NCI-H1048 (cell line): ENCODE measurements at regions not wholly inside any gene's neighbourhood (a gene's known extent, or its start where the extent isn't known, plus 50 kb on each side); places are given as distances from the start of the nearest gene placed in this dataset.

Source experiments
- DNase-seq: peaks from one replicate; lab custom pipeline; 2025; lab: John Stamatoyannopoulos, UW

DNA sequence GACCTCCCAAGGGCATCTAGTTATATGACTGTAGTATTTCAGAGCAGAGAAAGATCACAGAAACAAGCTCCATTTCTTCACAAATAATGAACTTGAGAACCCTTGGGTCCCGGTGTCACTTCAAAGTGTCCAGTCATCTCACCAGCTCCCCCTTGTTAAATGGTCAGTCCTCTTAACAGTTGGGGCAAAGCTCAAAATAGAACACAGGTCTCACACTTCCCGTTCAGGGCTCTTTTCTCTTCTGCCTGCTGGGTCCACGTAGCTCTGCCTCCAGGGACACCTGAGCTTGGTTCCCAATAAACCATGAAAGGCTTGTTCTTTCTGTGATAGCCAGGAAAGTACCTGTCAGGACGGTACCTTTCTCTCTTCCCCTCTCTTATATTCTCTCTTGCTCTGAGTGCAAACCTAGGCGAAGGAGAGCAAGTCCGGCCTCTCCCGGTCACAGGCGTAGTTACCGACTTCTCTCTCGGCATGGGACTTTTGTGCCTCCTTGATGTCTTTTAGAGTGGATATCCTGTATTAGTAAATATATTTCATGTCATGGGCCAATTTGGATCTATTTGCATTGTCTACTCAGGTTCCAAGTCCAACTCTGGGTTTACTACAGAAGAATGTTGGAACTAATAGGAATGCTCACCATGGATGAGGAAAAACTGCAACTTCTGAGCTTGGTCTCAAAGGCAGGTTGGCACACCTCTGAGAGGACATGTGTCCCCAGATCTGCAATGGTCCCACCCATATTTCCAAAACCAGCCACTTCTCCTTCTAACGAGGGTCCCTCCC is 118.8 kb upstream of the PARP11 start:
- DNase-seq: no peak

DNA sequence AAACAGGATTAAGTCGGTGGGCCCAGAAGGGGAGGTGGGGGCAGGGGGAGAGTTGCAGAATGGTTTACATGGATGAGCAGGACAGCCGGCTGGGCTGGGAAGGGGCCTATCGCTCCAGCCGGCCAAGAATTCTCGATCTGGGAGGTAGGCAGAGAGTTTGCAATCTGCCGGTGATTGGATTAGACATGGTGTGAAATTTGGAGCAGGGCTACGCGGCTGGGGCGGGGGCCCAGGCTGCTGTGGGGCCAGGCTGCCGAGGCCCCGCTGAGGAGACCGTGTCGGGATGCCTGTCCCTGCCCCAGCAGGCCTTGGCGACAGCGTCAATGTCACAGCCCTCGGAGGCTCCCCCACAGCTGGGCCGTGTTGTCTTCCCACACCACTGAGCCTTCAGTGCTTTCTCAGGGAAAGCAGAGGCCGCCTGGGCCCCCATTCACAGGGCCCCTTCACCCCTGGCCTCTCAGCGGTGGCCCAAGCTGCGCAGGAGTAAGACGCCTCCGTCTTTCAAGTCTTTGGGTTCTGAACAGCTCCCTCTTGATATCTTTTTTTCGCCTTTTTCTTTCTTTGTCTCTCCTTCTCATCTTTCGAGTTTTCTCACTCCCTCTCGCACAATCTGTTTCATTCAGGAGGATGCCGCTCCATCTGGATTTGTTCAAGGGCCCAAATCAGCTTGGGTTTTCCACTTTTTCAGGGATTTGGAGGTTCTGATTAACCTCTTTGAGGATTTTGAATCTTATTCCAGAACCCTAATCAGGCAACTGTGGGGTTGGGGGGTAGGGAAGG is 117.5 kb upstream of the PARP11 start:
- DNase-seq: no peak

DNA sequence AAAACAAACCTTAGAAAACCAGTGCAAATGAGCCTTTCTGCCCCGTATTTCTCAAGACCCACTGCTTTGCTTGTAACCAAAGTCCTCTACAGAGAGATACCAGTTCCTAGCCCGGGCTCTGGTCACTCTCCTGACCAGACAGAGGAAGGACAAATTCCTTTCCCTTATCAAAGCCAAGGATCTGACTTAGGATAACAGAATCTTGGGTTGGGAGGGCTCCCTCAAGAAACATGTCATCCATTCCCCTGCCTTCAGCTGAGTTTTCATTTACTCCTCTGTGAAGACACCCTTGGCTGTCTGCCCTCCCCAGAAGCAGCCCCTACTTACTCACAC is 116.0 kb upstream of the PARP11 start:
- no peak for DNase-seq

DNA sequence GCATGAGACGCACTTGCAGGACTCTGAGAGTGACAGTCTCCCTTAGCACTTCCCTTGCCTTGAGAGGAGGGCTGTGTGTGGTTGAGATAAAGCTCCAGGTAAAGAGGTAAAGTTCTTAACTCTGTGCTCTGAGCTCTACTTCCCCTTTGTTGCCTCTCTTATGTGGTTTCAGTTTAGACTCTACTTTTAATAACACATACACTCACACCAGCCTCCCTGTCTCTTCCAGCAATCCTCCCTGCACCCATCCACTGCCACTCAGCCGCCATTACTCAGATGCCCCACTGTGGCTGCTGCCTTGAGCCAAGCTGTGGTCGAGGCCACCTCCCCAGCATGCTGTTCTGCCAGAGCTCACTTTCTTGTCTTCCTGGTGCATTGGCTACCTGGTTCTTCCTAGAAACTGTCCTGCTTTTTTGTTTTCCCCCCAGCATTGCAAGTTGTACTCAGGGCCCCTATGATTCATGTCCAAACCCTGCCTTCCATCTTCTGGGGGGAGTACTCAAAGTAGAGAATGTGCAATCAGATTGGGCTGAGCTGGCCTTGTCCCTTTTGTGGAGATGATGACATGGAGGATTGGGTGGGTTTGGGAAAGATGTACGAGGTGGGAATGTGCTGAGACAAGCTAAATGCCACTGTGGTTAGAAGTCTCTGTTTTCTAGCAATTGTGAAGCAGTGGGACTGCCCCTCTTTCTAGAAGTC is 115.5 kb upstream of the PARP11 start:
- DNase-seq: no peak

DNA sequence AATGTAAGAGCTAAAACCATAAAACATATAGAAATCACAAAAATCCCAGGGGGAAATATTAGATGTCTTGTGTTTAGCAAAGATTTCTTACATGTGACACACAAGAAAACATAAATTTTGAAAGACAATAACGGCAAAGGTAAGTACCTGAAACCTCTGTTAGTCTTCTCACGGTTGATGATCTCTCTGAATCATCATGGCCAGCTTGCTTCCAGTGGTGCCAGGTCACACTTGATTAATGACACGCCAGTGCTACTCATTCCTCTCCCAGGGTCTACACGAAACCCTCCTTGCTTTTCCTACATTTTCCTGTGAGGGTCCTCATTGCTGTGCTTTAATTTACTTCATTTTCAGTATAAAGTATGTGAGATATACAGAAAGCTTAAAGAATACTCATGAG is 114.4 kb upstream of the PARP11 start:
- DNase-seq: no peak

DNA sequence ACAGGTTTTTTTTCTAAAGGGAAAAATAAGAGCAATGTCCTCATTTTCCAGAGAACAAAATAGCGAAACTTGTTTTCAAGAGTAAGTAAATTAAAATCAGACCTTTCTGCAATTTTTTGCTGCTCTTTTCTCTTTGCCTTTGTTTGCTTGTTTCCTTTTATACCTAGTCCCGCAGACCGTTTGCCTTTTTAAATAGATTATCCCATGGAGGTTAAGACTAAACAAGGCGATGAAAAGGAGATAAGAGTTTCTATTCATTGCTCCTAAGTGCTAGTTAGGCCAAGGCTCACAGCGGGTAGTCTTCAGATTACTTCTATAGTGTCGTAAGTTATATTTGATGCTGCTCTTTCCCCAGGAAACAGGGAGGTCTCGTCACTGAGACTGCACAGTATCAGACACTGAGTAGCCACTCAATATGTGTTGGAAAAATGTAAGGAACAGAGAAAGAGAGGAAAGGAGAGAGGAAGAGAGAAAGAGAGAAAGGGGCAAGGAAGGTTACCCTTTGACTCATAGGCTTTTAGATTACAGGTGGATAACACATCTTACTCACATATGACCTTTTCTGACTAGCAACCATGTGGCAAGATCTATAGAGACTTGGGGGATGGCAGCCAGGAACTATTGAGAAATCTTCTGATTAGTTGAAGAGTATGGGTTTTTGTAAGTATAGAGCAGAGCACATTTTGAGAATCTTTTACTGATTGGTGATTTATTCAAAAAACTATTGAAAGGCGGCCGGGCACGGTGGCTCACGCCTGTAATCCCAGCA is 107.5 kb upstream of the PARP11 start:
- DNase-seq: no peak

DNA sequence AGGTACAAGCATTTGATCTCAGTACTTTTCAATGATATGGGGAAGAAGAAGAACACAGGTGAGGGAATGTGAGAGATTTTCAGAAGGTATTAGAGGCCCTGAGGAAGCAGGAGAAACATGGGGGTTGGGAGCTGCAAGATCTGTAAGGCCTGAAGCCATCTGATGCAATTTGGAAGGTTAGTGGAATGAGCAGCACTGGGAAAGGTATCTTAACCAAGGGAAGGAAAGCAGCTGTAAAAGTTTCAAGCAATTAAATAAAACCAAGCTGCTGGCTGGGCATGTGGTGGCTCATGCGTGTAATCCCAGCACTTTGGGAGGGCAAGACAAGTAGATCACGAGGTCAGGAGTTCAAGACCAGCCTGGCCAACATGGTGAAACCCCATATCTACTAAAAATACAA is 104.4 kb upstream of the PARP11 start:
- DNase-seq: no peak

DNA sequence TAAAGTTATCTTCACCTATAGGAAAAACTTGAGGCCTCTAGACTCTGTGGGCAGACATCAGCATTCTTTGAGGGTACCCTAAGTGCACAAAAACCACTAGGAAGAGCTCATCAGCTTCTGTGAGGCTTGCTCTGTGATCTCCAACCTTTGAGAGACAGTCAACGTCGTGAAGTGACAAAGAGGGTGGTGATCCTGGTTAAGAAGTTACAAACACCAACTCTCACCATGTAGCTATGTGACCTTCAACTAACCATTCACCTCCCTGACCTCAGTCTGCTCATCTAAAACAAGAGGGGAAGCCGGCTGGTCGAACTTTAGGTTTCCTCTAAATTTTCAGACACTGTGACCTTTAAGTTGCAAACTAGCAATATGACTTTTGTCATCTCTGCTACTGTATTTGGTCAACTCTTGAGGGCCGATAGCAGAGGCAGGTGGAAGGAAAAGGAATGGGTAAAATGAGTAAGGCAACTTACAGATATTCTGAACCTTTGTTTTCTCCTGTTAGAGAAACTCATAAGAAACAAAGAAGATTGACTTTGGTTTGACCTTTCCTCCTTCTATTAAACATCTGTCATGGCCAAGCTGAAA is 103.2 kb upstream of the PARP11 start:
- no peak for DNase-seq

DNA sequence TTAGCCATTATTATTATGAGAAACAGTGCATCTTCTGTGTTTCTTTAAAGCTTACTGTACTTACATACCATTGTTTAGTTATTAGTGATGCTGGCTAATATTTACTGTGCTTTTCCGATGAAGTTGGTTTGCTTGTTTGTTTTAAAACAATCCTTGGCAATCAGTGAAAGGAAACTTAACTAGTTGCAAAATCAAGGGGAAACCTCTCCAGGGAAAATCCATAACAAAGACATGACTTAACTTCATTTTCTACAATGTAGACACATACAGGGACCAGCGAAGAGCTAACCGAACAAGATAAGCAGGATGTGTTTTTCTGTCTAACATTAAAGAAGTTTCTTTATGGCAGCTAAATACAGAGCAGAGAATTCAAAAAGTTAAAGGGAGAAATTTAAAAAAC is 102.5 kb upstream of the PARP11 start:
- no peak for DNase-seq

DNA sequence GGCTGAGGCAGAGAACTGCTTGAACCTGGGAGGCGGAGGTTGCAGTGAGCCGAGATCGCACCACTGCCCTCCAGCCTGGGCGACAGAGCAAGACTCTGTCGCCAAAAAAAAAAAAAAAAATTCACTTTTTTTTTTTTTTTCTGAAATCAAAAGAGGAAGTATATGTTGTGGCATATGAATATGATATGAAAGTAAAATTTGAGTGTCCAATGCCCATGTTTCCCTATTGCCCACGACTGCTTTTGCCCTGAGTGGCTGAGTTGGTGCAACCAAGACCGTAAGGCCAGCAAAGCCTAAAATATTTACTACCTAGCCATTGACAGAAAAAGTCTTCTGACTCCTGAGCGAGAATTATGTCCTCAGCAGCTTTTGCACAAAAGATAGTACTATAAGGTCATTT is 101.7 kb upstream of the PARP11 start:
- no peak for DNase-seq

DNA sequence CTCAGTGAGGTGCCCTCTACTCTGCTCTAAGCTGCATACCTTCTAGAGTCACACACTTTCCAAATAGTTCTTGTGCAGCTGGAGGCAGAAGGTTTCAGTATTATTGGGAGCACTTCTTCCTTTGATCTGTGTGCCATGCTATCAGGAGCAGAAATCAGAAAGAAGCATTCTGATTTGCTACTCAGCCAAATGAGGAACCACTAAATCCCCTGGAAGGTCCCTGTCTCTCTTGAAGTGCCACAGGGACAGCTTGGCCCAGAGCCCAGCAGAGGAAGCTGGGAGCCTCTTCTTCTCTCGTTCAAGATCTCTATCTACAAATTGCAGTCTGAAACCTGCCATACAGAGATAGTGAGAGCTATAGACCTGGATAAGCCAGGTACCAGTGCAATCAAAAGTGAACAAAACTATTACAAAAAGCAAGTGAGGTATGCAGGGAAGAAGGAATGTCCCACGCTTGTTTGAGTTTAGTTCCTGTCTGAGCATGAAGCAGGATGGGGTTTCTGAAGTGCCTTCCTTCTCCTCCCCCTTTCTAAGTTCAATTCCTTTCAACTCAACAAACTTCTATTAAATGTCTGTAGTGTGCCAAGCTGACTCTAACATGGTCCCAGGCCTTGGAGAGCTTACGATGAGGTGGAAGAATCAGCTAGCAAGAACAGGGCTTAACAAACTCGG is 100.9 kb upstream of the PARP11 start:
- no peak for DNase-seq

DNA sequence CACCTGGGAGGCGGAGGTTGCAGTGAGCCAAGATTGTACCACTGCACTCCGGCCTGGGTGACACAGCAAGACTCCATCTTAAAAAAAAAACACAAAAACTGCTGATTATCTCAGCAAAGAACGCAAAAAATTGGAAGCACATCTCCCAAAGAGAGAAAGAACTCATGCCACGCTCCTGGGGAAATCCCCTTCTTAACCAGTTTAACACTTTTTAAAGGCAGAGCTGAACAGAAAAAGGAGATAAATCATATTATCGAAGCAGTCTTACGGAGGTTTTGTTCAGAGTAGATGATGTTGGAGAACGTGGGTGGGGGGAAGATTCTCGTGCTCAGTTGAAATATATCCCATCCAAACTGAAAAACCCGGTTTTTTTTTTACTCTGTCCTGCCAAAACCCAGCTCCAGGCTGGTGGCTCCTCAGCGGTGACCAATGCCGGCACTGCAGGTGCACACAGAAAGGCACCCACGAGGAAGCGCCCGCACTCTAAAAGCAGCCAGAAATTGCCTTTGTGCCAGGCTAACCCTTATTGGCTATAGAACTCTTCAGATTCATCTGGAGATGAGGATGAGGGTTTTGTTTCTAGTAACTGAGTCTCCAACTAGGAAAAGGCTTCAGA is 100.2 kb upstream of the PARP11 start:
- DNase-seq: no peak

DNA sequence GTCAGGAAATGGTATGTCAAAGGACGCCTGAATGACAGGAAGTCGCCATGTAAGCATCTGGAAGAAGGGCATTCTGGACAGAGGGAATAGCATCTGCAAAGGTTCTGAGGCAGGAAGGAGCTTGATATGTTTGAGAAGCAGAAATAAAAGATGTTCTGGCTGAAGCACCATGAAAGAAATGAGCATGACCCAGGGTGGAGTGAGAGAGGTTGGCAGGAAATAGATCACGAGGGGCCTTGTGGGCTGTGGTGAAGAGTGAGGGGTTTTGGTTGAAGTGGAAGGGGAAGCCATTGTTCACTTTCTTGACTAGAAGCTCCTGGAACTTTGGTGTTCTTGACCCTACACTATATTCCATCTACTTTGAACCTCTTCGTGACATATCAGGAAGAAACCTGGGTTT is 99.4 kb upstream of the PARP11 start:
- DNase-seq: no peak

DNA sequence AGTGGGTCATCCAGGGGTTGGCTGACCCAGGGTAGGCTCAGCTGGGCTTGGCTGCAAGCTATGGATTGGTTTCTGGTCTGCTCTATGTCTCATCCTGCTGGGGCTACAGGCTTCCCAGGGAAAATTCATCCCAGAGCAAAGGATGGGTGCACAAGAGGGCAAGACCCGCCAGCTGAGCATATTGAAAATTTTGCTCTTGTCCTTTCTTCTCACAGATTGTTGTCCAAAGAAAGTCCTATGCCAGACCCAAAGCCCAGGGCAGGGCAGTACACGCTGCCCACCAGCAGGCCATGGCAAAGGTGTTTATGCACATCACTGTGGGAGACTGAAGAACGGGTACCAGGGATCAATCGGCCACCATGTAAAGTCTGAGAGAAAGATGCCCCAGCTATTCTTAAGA is 95.3 kb upstream of the PARP11 start:
- DNase-seq: no peak

DNA sequence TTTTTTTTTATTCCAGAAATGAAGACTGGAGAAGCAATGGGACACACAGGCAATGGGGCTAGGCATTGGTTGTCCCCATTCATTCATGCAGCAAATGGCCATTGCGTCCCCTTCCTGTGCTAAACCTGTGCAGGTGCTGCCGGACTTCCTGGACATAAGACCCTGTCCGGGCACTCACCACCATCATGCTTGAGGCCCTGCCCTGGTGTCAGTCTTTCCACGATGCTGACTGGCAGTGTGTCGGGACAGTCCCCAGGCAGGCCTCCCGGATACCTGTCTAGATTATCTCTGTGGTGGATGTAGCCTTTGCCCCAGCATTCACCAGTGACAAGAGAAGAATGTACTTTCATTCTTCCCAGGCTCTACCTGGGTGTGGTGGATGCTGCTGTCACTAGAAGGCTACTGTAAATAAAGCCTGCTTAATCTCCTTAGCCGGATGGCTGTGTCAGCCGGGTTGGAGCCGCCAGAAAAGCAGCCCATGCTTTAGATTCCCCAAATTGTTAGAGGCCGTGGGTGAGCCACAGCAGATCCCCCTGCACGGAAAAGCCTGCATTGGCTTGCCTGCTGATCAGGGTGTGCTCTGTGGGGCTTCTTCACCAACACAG is 94.5 kb upstream of the PARP11 start:
- no peak for DNase-seq

DNA sequence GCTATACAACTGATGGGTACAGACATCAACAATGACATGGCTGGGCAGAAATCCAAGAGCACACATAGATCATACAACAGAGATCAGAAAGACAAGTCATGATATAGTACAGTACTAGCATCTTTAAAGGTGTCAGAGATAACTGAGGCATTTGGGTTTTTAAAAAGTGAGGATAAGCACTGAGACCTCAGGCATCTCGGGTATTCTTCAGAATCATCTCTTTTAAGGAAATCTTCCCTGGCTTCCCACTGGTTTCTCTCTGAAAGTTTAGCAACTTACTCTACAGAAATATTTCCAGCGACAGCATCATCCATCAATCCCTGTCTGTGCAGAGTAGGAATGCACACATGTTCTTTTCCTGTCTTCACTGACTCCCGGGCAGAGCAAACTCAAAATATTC is 93.2 kb upstream of the PARP11 start:
- DNase-seq: no peak

DNA sequence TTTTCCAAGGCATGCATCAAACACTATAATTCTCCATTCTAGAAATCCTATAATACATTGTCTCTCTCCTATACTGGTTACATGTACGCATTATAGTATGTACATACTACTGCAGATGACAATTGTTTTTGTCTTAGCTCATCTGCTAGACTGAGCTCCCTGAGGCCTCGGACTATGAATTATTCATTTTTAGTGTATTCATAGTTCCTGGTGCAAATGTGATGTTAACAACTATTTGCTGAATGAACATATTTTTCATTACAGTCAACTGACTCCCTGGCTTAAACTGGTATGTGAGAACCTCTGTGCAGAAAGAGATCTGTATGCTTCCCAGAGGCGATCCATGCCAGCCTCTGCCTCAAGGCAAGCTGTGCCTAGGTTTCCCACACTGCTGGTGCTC is 91.8 kb upstream of the PARP11 start:
- DNase-seq: no peak

DNA sequence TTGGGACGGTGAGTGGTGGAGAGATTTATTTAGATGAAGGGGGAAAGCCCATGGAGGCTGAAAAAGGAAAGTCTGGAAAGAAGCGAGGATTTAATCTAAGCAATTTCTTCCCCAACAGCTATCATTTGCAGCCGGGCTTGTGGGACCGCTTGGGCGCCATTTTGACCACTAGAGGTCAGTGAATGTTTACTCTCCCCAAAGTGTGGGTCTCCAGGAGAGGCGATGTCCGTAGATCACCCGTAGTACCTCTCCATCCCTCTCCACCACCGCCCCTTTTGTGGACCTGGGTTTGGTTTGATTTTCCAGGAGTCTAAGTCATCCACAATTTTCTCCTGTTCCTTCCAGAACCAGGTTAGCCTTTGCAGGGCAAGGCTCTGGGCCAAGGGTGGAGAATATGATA is 91.2 kb upstream of the PARP11 start:
- DNase-seq: no peak

DNA sequence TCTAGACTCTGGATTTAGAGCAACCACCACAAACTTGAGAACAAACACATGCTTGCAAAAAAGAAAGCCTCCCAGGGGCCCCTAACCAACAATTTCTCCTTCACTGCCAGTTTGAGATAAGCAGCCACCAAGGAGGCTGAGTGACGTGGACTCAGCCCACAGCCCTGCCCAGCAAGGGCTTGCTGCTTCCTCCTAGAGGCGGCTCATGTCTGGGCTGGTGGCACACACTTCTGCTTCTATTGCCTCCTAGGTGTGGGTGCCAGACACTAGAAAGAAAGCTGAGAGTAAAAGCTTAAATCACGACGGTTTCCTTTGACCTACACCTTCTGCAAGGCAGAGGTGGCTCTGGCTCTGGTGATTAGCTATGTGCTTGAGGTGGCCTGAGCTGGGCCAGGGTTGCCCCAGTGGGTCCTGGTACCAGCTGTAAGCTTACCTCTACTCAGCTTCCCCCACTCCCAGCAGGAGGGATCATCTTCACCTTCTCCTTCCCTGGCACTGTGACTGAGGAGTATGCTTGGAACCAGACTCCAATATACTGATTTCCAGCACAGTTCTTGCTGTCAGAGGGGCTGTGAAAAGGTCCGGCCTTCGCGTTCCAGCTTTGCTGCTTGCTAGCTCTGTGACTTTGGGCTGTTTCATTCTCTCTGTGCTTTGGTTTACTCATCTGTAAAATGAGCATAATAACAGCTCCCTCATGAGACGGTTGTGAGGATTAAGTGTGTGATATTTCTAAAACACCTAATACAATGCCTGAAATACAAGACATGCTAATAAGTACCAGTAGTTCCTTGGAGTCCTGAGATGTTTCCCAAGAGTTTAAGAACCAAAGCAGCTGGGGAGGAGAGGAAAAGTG is 89.7 kb upstream of the PARP11 start:
- no peak for DNase-seq

DNA sequence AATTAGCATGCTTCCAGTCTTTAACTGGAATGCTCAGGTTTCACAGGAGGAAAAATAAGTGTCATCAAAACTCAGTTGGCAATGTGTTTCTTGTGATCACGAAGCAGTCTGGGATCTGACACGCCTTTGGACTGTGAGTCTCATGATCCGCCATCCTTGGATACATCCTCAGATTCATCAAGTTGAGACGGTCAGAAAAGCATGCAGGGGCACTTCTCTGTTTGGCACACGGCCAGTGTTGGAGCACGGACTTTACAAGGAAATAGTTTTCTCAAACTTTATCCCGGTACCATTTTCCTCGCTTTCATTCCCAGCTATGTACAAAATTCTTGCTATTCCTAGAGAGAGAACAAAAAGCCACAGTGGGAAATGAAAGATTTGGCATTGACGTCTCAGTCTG is 88.4 kb upstream of the PARP11 start:
- no peak for DNase-seq
